ENCODE measurements at regions not wholly inside any gene's neighbourhood (a gene's known extent, or its start where the extent isn't known, plus 50 kb on each side); places are given as distances from the start of the nearest gene placed in this dataset.
A peak's percentile ranks its signal among the peaks of the same experiment; 100 is the strongest.
"Not testable (repeated sequence)": the region's sequence is repeated elsewhere in the genome, so short reads cannot be mapped to it uniquely, and the experiment has no call there.

- ChIA-PET CTCF (no interaction called here), POLR2A (no interaction called here)
- Histone ChIP-seq H3K36me3 (ENCODE audit: insufficient read depth, low read length) (no peaks in the 10 kb centered on the region), H3K9me3 (ENCODE audit: control insufficient read depth in 1 of 2, insufficient read depth in 1 of 2, low read length in 2 of 2) (peaks cover 0 to 9% of the 10 kb centered on the region in 2 experiments), H3K4me1 (ENCODE audit: insufficient read depth, low read length) (no peaks in the 10 kb centered on the region), H3K4me3 (ENCODE audit: low read length) (no peak overlapping the region), H3K27ac (ENCODE audit: low read depth in 1 of 2, low read length in 2 of 2) (no peak overlapping the region), H3K27me3 (ENCODE audit: control insufficient read depth in 1 of 2, insufficient read depth in 2 of 2, low read length in 2 of 2) (no peaks in the 10 kb centered on the region)
- Mint-ChIP-seq H3K4me3 (no peak overlapping the region), H3K9me3 (peaks cover 6% of the 10 kb centered on the region), H3K36me3 (ENCODE audit: low read depth) (no peaks in the 10 kb centered on the region), H3K27me3 (no peaks in the 10 kb centered on the region), H3K27ac (no peak overlapping the region), H3K4me1 (ENCODE audit: low read depth) (no peaks in the 10 kb centered on the region)
- ATAC-seq (ENCODE audit: poor library complexity) (no peak), DNase-seq (no peak)
- TF ChIP-seq, protein P1, sequence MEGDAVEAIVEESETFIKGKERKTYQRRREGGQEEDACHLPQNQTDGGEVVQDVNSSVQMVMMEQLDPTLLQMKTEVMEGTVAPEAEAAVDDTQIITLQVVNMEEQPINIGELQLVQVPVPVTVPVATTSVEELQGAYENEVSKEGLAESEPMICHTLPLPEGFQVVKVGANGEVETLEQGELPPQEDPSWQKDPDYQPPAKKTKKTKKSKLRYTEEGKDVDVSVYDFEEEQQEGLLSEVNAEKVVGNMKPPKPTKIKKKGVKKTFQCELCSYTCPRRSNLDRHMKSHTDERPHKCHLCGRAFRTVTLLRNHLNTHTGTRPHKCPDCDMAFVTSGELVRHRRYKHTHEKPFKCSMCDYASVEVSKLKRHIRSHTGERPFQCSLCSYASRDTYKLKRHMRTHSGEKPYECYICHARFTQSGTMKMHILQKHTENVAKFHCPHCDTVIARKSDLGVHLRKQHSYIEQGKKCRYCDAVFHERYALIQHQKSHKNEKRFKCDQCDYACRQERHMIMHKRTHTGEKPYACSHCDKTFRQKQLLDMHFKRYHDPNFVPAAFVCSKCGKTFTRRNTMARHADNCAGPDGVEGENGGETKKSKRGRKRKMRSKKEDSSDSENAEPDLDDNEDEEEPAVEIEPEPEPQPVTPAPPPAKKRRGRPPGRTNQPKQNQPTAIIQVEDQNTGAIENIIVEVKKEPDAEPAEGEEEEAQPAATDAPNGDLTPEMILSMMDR (IDR thresholded peaks at IDR 0.05), result no peak
- intact Hi-C loops (cut with DNase I, micrococcal nuclease), result no loop called here
These were observed 1208.3 kb downstream of the OTOL1 start for GRCh38 chr3:162704799-162705385.

GRCh38 chr3:162708394-162708793 lies 1211.8 kb downstream of the OTOL1 start:
- H3K9me3 Mint-ChIP-seq; H3K4me3 Mint-ChIP-seq; intact Hi-C loops (cut with DNase I, micrococcal nuclease); H3K4me3 ChIP-seq (ENCODE audit: low read length); H3K36me3 Mint-ChIP-seq (ENCODE audit: low read depth); H3K36me3 ChIP-seq (ENCODE audit: insufficient read depth, low read length); H3K4me1 Mint-ChIP-seq (ENCODE audit: low read depth); POLR2A ChIA-PET; H3K4me1 ChIP-seq (ENCODE audit: insufficient read depth, low read length); ATAC-seq (ENCODE audit: poor library complexity); H3K27me3 ChIP-seq (ENCODE audit: control insufficient read depth in 1 of 2, insufficient read depth in 2 of 2, low read length in 2 of 2); H3K27me3 Mint-ChIP-seq; H3K9me3 ChIP-seq (ENCODE audit: control insufficient read depth in 1 of 2, insufficient read depth in 1 of 2, low read length in 2 of 2); H3K27ac Mint-ChIP-seq; H3K27ac ChIP-seq (ENCODE audit: low read depth in 1 of 2, low read length in 2 of 2); CTCF ChIA-PET; DNase-seq: not testable (repeated sequence)

- H3K36me3 ChIP-seq (ENCODE audit: insufficient read depth, low read length); H3K36me3 Mint-ChIP-seq (ENCODE audit: low read depth); H3K9me3 Mint-ChIP-seq; ATAC-seq (ENCODE audit: poor library complexity); H3K9me3 ChIP-seq (ENCODE audit: control insufficient read depth in 1 of 2, insufficient read depth in 1 of 2, low read length in 2 of 2); H3K4me3 Mint-ChIP-seq; H3K27ac ChIP-seq (ENCODE audit: low read depth in 1 of 2, low read length in 2 of 2); CTCF ChIA-PET; H3K4me1 Mint-ChIP-seq (ENCODE audit: low read depth); DNase-seq; POLR2A ChIA-PET; H3K4me1 ChIP-seq (ENCODE audit: insufficient read depth, low read length); H3K4me3 ChIP-seq (ENCODE audit: low read length); H3K27me3 Mint-ChIP-seq; intact Hi-C loops (cut with DNase I, micrococcal nuclease); H3K27me3 ChIP-seq (ENCODE audit: control insufficient read depth in 1 of 2, insufficient read depth in 2 of 2, low read length in 2 of 2); H3K27ac Mint-ChIP-seq: not testable (repeated sequence)
These were observed 1212.5 kb downstream of the OTOL1 start for GRCh38 chr3:162708942-162709706.

- CTCF ChIA-PET, result no interaction called here
- Histone ChIP-seq H3K27me3 (ENCODE audit: control insufficient read depth in 1 of 2, insufficient read depth in 2 of 2, low read length in 2 of 2) (no peaks in the 10 kb centered on the region), H3K9me3 (ENCODE audit: control insufficient read depth in 1 of 2, insufficient read depth in 1 of 2, low read length in 2 of 2) (peaks cover 0 to 9% of the 10 kb centered on the region in 2 experiments), H3K4me1 (ENCODE audit: insufficient read depth, low read length) (no peaks in the 10 kb centered on the region), H3K27ac (ENCODE audit: low read depth in 1 of 2, low read length in 2 of 2) (no peak overlapping the region), H3K4me3 (ENCODE audit: low read length) (no peak overlapping the region), H3K36me3 (ENCODE audit: insufficient read depth, low read length) (no peaks in the 10 kb centered on the region)
- H3K27ac Mint-ChIP-seq, result no peak overlapping the region
- no peaks in the 10 kb centered on the region for H3K27me3 Mint-ChIP-seq
- ATAC-seq (ENCODE audit: poor library complexity) (no peak), DNase-seq (peak in 1 of 14 experiments; percentile 5)
- TF ChIP-seq, protein P1 (IDR thresholded peaks at IDR 0.05), result no peak
- POLR2A ChIA-PET, result no interaction called here
- intact Hi-C loops (cut with DNase I, micrococcal nuclease), result no loop called here
- no peaks in the 10 kb centered on the region for H3K36me3 Mint-ChIP-seq (ENCODE audit: low read depth)
- peaks cover 6% of the 10 kb centered on the region for H3K9me3 Mint-ChIP-seq
- H3K4me3 Mint-ChIP-seq, result no peak overlapping the region
- no peaks in the 10 kb centered on the region for H3K4me1 Mint-ChIP-seq (ENCODE audit: low read depth)
These were observed 1213.9 kb downstream of the OTOL1 start for GRCh38 chr3:162710332-162711112.

GRCh38 chr3:162717074-162717473 lies 1220.5 kb downstream of the OTOL1 start:
- H3K27ac Mint-ChIP-seq; H3K36me3 ChIP-seq (ENCODE audit: insufficient read depth, low read length); H3K27me3 ChIP-seq (ENCODE audit: control insufficient read depth in 1 of 2, insufficient read depth in 2 of 2, low read length in 2 of 2); H3K9me3 Mint-ChIP-seq; ATAC-seq (ENCODE audit: poor library complexity); H3K27me3 Mint-ChIP-seq; H3K4me3 ChIP-seq (ENCODE audit: low read length); H3K4me1 Mint-ChIP-seq (ENCODE audit: low read depth); CTCF ChIA-PET; H3K4me3 Mint-ChIP-seq; H3K9me3 ChIP-seq (ENCODE audit: control insufficient read depth in 1 of 2, insufficient read depth in 1 of 2, low read length in 2 of 2); H3K36me3 Mint-ChIP-seq (ENCODE audit: low read depth); DNase-seq; H3K4me1 ChIP-seq (ENCODE audit: insufficient read depth, low read length); intact Hi-C loops (cut with DNase I, micrococcal nuclease); H3K27ac ChIP-seq (ENCODE audit: low read depth in 1 of 2, low read length in 2 of 2); POLR2A ChIA-PET: not testable (repeated sequence)

All from CD4-positive, alpha-beta T cell (primary cell).